ENCODE measurements at regions not wholly inside any gene's neighbourhood (a gene's known extent, or its start where the extent isn't known, plus 50 kb on each side); places are given as distances from the start of the nearest gene placed in this dataset.

GRCh38 chr14:81849714-81850113 is 316.1 kb upstream of the SEL1L start:
- DNase-seq, result no peak

- no peak for DNase-seq
Observed at GRCh38 chr14:81855007-81855406, 321.4 kb upstream of the SEL1L start.

GRCh38 chr14:81859046-81859445 is 325.4 kb upstream of the SEL1L start:
- no peak for DNase-seq

- no peak for DNase-seq
Observed at GRCh38 chr14:81868172-81868571, 334.5 kb upstream of the SEL1L start.

GRCh38 chr14:81871706-81872105 is 338.1 kb upstream of the SEL1L start:
- no peak for DNase-seq

- no peak for DNase-seq
Observed at GRCh38 chr14:81884382-81884781, 350.7 kb upstream of the SEL1L start.

GRCh38 chr14:81886588-81886987 is 352.9 kb upstream of the SEL1L start:
- DNase-seq, result no peak

- DNase-seq, result no peak
Observed at GRCh38 chr14:81889529-81889928, 355.9 kb upstream of the SEL1L start.

GRCh38 chr14:81890020-81890419 is 356.4 kb upstream of the SEL1L start:
- no peak for DNase-seq

GRCh38 chr14:81903477-81903876 is 369.8 kb upstream of the SEL1L start:
- DNase-seq, result no peak

- no peak for DNase-seq
Observed at GRCh38 chr14:81927070-81927469, 393.4 kb upstream of the SEL1L start.

- no peak for DNase-seq
Observed at GRCh38 chr14:81931828-81932227, 398.2 kb upstream of the SEL1L start.

GRCh38 chr14:81936348-81936747 is 402.7 kb upstream of the SEL1L start:
- no peak for DNase-seq

GRCh38 chr14:81936902-81937301 is 403.2 kb upstream of the SEL1L start:
- no peak for DNase-seq

- no peak for DNase-seq
Observed at GRCh38 chr14:81938341-81938740, 404.7 kb upstream of the SEL1L start.

GRCh38 chr14:81940651-81941050 is 407.0 kb upstream of the SEL1L start:
- no peak for DNase-seq

- DNase-seq, result no peak
Observed at GRCh38 chr14:81942071-81942470, 408.4 kb upstream of the SEL1L start.

- DNase-seq, result no peak
Observed at GRCh38 chr14:81946375-81946774, 412.7 kb upstream of the SEL1L start.

GRCh38 chr14:81946834-81947798 is 413.5 kb upstream of the SEL1L start:
- DNase-seq, result no peak

GRCh38 chr14:81952917-81953316 is 419.3 kb upstream of the SEL1L start:
- DNase-seq, result no peak

- no peak for DNase-seq
Observed at GRCh38 chr14:81953419-81953818, 419.8 kb upstream of the SEL1L start.

GRCh38 chr14:81955123-81955522 is 421.5 kb upstream of the SEL1L start:
- DNase-seq, result no peak

GRCh38 chr14:81960781-81961180 is 427.1 kb upstream of the SEL1L start:
- DNase-seq, result no peak

- DNase-seq, result no peak
Observed at GRCh38 chr14:81963846-81964245, 430.2 kb upstream of the SEL1L start.

- DNase-seq, result no peak
Observed at GRCh38 chr14:81970307-81970706, 436.7 kb upstream of the SEL1L start.
